K562 (cell line): ENCODE measurements at regions not wholly inside any gene's neighbourhood (a gene's known extent, or its start where the extent isn't known, plus 50 kb on each side); places are given as distances from the start of the nearest gene placed in this dataset.

Experiments
- ATAC-seq: fragments of 200-7000 bp; cut with Tn5 transposase; 3 replicates; pipeline ENCODE4 v1.9.1; 2020; ENCODE audit warnings: moderate library complexity
- BruUV-seq: library from RNA; stranded (reverse); fragments of 400-500 nt; replicated peaks from 2 replicates; lab custom pipeline; 2021; lab: Mats Ljungman, UMichigan
- CTCF ChIA-PET: fragments of 300-600 bp; formaldehyde crosslinking; extraction: SDS; loops from one replicate; lab custom pipeline; 2021; ENCODE audit warnings: low intra/inter-chr PET ratio; lab: Yijun Ruan, JAX
- POLR2A ChIA-PET: fragments of 300-600, 350-650 bp; sonication (Branson Sonifier 250); formaldehyde crosslinking; extraction: SDS; loops from one replicate; lab custom pipeline; 2021; ENCODE audit warnings: antibody characterized with exemption, inconsistent platforms; lab: Yijun Ruan, JAX
- DNase-seq, 4 experiments: peaks; one replicate each; pipeline versions ENCODE4 v3.0.0 to v3.0.0-alpha.2; 2011 to 2018; ENCODE audit warnings: low spot score in 3 of 4, mixed read lengths in 3 of 4; ENCODE audit errors: extremely low read depth in 1 of 4
- FAIRE-seq: peaks from 2 replicates; lab custom pipeline; 2011; peaks lifted over from hg19 to GRCh38; lab: Jason Lieb, UNC
- H2AFZ ChIP-seq: 2 replicates; pipeline ENCODE4 v1.6.0; 2011; ENCODE audit warnings: low read depth, low read length, control low read depth, inconsistent platforms
- H3K27ac ChIP-seq: fragments of 200-600 bp; 3 replicates; pipeline ENCODE4 v1.8.0; 2011; ENCODE audit warnings: low read depth, mild to moderate bottlenecking, control low read depth, inconsistent platforms, low read length, moderate library complexity, mixed read lengths; ENCODE audit errors: extremely low read depth
- H3K27me3 ChIP-seq, 2 experiments: fragments of 300-600 bp in 1 of 2; 2 replicates in 1 of 2; 3 replicates in 1 of 2; pipeline versions ENCODE4 v1.6.0 to v1.8.0; 2011; ENCODE audit warnings: inconsistent platforms in 2 of 2, low read length in 2 of 2, mild to moderate bottlenecking in 1 of 2, mixed read lengths in 1 of 2, moderate library complexity in 1 of 2; ENCODE audit not compliant: control insufficient read depth in 2 of 2, insufficient read depth in 2 of 2
- H3K36me3 ChIP-seq: fragments of 300-600 bp; 3 replicates; pipeline ENCODE4 v1.8.0; 2011; ENCODE audit warnings: mild to moderate bottlenecking, low read length, inconsistent platforms; ENCODE audit not compliant: control insufficient read depth, insufficient read depth
- H3K4me1 ChIP-seq, 2 experiments: fragments of 200-600 bp in 1 of 2; replicated peaks in 1 of 2; 2 replicates in 1 of 2; 3 replicates in 1 of 2; pipeline versions ENCODE4 v1.5.1 to v1.8.0; 2011; ENCODE audit warnings: inconsistent platforms in 2 of 2, low read length in 2 of 2, mild to moderate bottlenecking in 1 of 2, mixed read lengths in 1 of 2, moderate library complexity in 1 of 2; ENCODE audit not compliant: control insufficient read depth in 2 of 2, insufficient read depth in 2 of 2
- H3K4me2 ChIP-seq: 2 replicates; pipeline ENCODE4 v1.6.1; 2011; ENCODE audit warnings: low read length, control low read depth, inconsistent platforms, mixed read lengths; ENCODE audit not compliant: insufficient read depth
- H3K4me3 ChIP-seq: fragments of 200-600 bp; sonication (generic), shearing (Covaris generic); 2 replicates; pipeline ENCODE4 v1.5.1; 2016; ENCODE audit warnings: control low read depth, inconsistent platforms
- H3K79me2 ChIP-seq: fragments of 200-600 bp; 3 replicates; pipeline ENCODE4 v1.8.0; 2011; ENCODE audit warnings: low read length, inconsistent platforms; ENCODE audit not compliant: control insufficient read depth, insufficient read depth
- H3K9ac ChIP-seq, 2 experiments: 2 replicates each; pipeline versions ENCODE4 v1.6.0 to v1.6.1; 2011; ENCODE audit warnings: low read depth in 2 of 2, low read length in 2 of 2, control low read depth in 1 of 2, inconsistent platforms in 1 of 2, mild to moderate bottlenecking in 1 of 2, mixed read lengths in 1 of 2; ENCODE audit not compliant: insufficient read depth in 1 of 2
- H3K9me1 ChIP-seq: one replicate; pipeline ENCODE4 v1.6.0; 2011; ENCODE audit warnings: inconsistent platforms, mild to moderate bottlenecking, low read length, moderate library complexity; ENCODE audit not compliant: control insufficient read depth, insufficient read depth
- H3K9me3 ChIP-seq: replicated peaks from 2 replicates; pipeline ENCODE4 v1.5.1; 2011; ENCODE audit warnings: low read depth, low read length, inconsistent platforms; ENCODE audit not compliant: control insufficient read depth, insufficient read depth
- H4K20me1 ChIP-seq: replicated peaks from 2 replicates; pipeline ENCODE4 v1.6.1; 2011; ENCODE audit warnings: low read length, inconsistent platforms, mixed read lengths; ENCODE audit not compliant: control insufficient read depth, insufficient read depth
- BRD4 ChIP-seq: fragments of 200-600 bp; sonication (generic); IDR thresholded peaks from 2 replicates; pipeline ENCODE4 v1.6.1; 2017; ENCODE audit warnings: inconsistent platforms
- DMBX1 ChIP-seq: fragments of 250-450 bp; sonication (Bioruptor Pico); IDR thresholded peaks from 2 replicates; pipeline ENCODE4 v1.8.0; 2022; ENCODE audit warnings: inconsistent platforms, mild to moderate bottlenecking, moderate library complexity, borderline replicate concordance
- ELF2 ChIP-seq: fragments of 250-450 bp; sonication (Bioruptor Pico); IDR thresholded peaks from 2 replicates; pipeline ENCODE4 v1.5.0; 2021; ENCODE audit warnings: mild to moderate bottlenecking
- ETS1 ChIP-seq: conservative IDR thresholded peaks from 2 replicates; pipeline ENCODE4 v1.6.1; 2011; ENCODE audit warnings: low read depth, mild to moderate bottlenecking, low read length; ENCODE audit not compliant: control insufficient read depth
- HMG20A ChIP-seq: fragments of 450-650 bp; formaldehyde crosslinking; conservative IDR thresholded peaks from 2 replicates; pipeline ENCODE4 v1.4.0; 2020; ENCODE audit warnings: mild to moderate bottlenecking, mixed read lengths
- NR3C1 ChIP-seq: sonication (generic); formaldehyde crosslinking; IDR thresholded peaks from 2 replicates; pipeline ENCODE4 v1.8.1; 2022; ENCODE audit warnings: missing genetic modification reagents
- PRMT5 ChIP-seq: sonication (generic); formaldehyde crosslinking; IDR thresholded peaks from 2 replicates; pipeline ENCODE4 v1.5.0; 2020; ENCODE audit warnings: missing genetic modification reagents
- PRPF4 ChIP-seq: fragments of 200-400 bp; formaldehyde crosslinking; IDR thresholded peaks from one replicate; pipeline ENCODE4 v1.6.1; 2017; ENCODE audit warnings: low read length, low read depth, mild to moderate bottlenecking; ENCODE audit not compliant: insufficient read depth, poor library complexity, severe bottlenecking
- RBM25 ChIP-seq: fragments of 200-400 bp; formaldehyde crosslinking; IDR thresholded peaks from 2 replicates; pipeline ENCODE4 v1.6.1; 2018; ENCODE audit warnings: low read length, low read depth, moderate library complexity; ENCODE audit not compliant: severe bottlenecking
- RREB1 ChIP-seq: fragments of 250-450 bp; sonication (Bioruptor Pico); IDR thresholded peaks from 2 replicates; pipeline ENCODE4 v1.4.0; 2020
- SMC3 ChIP-seq: conservative IDR thresholded peaks from 2 replicates; pipeline ENCODE4 v1.6.1; 2011; ENCODE audit warnings: low read depth, low read length, improper control_type of control experiment; ENCODE audit not compliant: insufficient read depth
- WGBS: fragments of 100-300 bp; shearing (Covaris generic); methylation state at CpG from one replicate; pipeline ENCODE4 v1.1.6; 2016; ENCODE audit warnings: low coverage, mixed read lengths; ENCODE audit not compliant: insufficient coverage; ENCODE audit errors: missing lambda C conversion rate; 5-methylcytosine and 5-hydroxymethylcytosine counted together
- in situ Hi-C: fragments of 300-500 bp; cut with MboI; formaldehyde crosslinking; loops from 4 replicates; pipeline ENCODE4 v1.15.0; 2018; ENCODE audit warnings: inconsistent platforms, mixed read lengths
- intact Hi-C: fragments of 100-400 bp; cut with micrococcal nuclease; formaldehyde crosslinking; loops from 2 replicates; pipeline ENCODE4 v1.14.2; 2022

- no peaks in the 10 kb centered on the region for H3K36me3 ChIP-seq
- ChIA-PET CTCF (interaction anchor here (0.5 kb wide), 1 partner anchor 10 kb away, joined by 3 read pairs; no protein-coding TSS in a partner anchor), POLR2A (no interaction called here)
- ATAC-seq: no peak
- H3K27me3 ChIP-seq: no peaks in the 10 kb centered on the region
- no peak overlapping the region for H3K9ac ChIP-seq
- no peak overlapping the region for H2AFZ ChIP-seq
- 2% methylated on average over 3 of the region's 3 CpGs for WGBS
- no TSS peak for BruUV-seq
- no peak for FAIRE-seq
- no peaks in the 10 kb centered on the region for H3K9me3 ChIP-seq
- no peak overlapping the region for H3K4me2 ChIP-seq
- H3K79me2 ChIP-seq: no peaks in the 10 kb centered on the region
- no peak for TF ChIP-seq ETS1
- TF ChIP-seq ELF2 (CRISPR knock-in tag): no peak
- no peak for TF ChIP-seq NR3C1 (CRISPR knock-in tag)
- no peak for TF ChIP-seq RREB1 (CRISPR knock-in tag)
- no peak for TF ChIP-seq DMBX1
- no peak for TF ChIP-seq RBM25
- TF ChIP-seq HMG20A: no peak
- TF ChIP-seq SMC3: no peak
- no peak for TF ChIP-seq PRPF4
- no peak for TF ChIP-seq BRD4
- TF ChIP-seq PRMT5: no peak
- intact Hi-C loops: no loop called here
- no peaks in the 10 kb centered on the region for H3K4me1 ChIP-seq
- no peaks in the 10 kb centered on the region for H3K9me1 ChIP-seq
- no peak overlapping the region for H3K27ac ChIP-seq
- in situ Hi-C loops: no loop called here
- no peaks in the 10 kb centered on the region for H4K20me1 ChIP-seq
- H3K4me3 ChIP-seq: no peak overlapping the region
- no peak for DNase-seq
These were observed 951.3 kb downstream of the ADGRL2 start for GRCh38 chr1:82752046-82752445.
